ENCODE measurements at regions not wholly inside any gene's neighbourhood (a gene's known extent, or its start where the extent isn't known, plus 50 kb on each side); places are given as distances from the start of the nearest gene placed in this dataset.
"Not testable (repeated sequence)": the region's sequence is repeated elsewhere in the genome, so short reads cannot be mapped to it uniquely, and the experiment has no call there.

- intact Hi-C loops (cut with DNase I): no loop called here
- WGBS: 62% methylated on average over 1 of the region's 1 CpG
- Histone ChIP-seq H3K27ac (ENCODE audit: low read length) (no peak overlapping the region), H3K27me3 (ENCODE audit: control insufficient read depth, insufficient read depth) (no peaks in the 10 kb centered on the region), H3K4me1 (ENCODE audit: control insufficient read depth, insufficient read depth, low read length) (no peaks in the 10 kb centered on the region), H3K9me3 (ENCODE audit: control insufficient read depth, low read length) (no peaks in the 10 kb centered on the region), H3K4me3 (ENCODE audit: low read length) (no peak overlapping the region)
- DNase-seq (no peak), ATAC-seq (no peak)
These were observed 614.0 kb upstream of the CDH5 start for GRCh38 chr16:65752522-65752844.

GRCh38 chr16:65751622-65752521, 614.6 kb upstream of the CDH5 start:
- intact Hi-C loops (cut with DNase I): no loop called here
- WGBS: 80% methylated on average over 8 of the region's 8 CpGs
- Histone ChIP-seq H3K9me3 (ENCODE audit: control insufficient read depth, low read length) (no peaks in the 10 kb centered on the region), H3K27me3 (ENCODE audit: control insufficient read depth, insufficient read depth) (no peaks in the 10 kb centered on the region), H3K4me1 (ENCODE audit: control insufficient read depth, insufficient read depth, low read length) (no peaks in the 10 kb centered on the region), H3K4me3 (ENCODE audit: low read length) (no peak overlapping the region), H3K27ac (ENCODE audit: low read length) (no peak overlapping the region)
- ATAC-seq: no peak
- DNase-seq: no peak

GRCh38 chr16:65749506-65749905, 617.0 kb upstream of the CDH5 start:
- no peaks in the 10 kb centered on the region for H3K9me3 ChIP-seq (ENCODE audit: control insufficient read depth, low read length)
- ATAC-seq (no peak), DNase-seq (no peak)
- no peaks in the 10 kb centered on the region for H3K27me3 ChIP-seq (ENCODE audit: control insufficient read depth, insufficient read depth)
- no peaks in the 10 kb centered on the region for H3K4me1 ChIP-seq (ENCODE audit: control insufficient read depth, insufficient read depth, low read length)
- H3K4me3 ChIP-seq (ENCODE audit: low read length): no peak overlapping the region
- WGBS: 67% methylated on average over 6 of the region's 6 CpGs
- intact Hi-C loops (cut with DNase I): no loop called here
- H3K27ac ChIP-seq (ENCODE audit: low read length): no peak overlapping the region

- 88% methylated on average over 4 of the region's 4 CpGs for WGBS
- H3K4me1 ChIP-seq (ENCODE audit: control insufficient read depth, insufficient read depth, low read length): no peaks in the 10 kb centered on the region
These were observed 619.5 kb upstream of the CDH5 start for GRCh38 chr16:65746941-65747340.

GRCh38 chr16:65745201-65745708, 621.2 kb upstream of the CDH5 start:
- intact Hi-C loops (cut with DNase I): no loop called here
- 86% methylated on average over 1 of the region's 1 CpG for WGBS
- no peak overlapping the region for H3K27ac ChIP-seq (ENCODE audit: low read length)

More at GRCh38 chr16:65746941-65747340, 619.5 kb upstream of the CDH5 start:
- Histone ChIP-seq H3K27ac (ENCODE audit: low read length) (no peak overlapping the region), H3K9me3 (ENCODE audit: control insufficient read depth, low read length) (no peaks in the 10 kb centered on the region), H3K4me3 (ENCODE audit: low read length) (no peak overlapping the region), H3K27me3 (ENCODE audit: control insufficient read depth, insufficient read depth) (no peaks in the 10 kb centered on the region)
- DNase-seq (no peak), ATAC-seq (no peak)
- intact Hi-C loops (cut with DNase I): no loop called here

GRCh38 chr16:65744401-65744800, 622.1 kb upstream of the CDH5 start:
- no peaks in the 10 kb centered on the region for H3K9me3 ChIP-seq (ENCODE audit: control insufficient read depth, low read length)
- ATAC-seq: no peak
- no peak overlapping the region for H3K4me3 ChIP-seq (ENCODE audit: low read length)
- no peak overlapping the region for H3K27ac ChIP-seq (ENCODE audit: low read length)
- no peaks in the 10 kb centered on the region for H3K27me3 ChIP-seq (ENCODE audit: control insufficient read depth, insufficient read depth)
- WGBS: 63% methylated on average over 2 of the region's 2 CpGs
- intact Hi-C loops (cut with DNase I): no loop called here
- H3K4me1 ChIP-seq (ENCODE audit: control insufficient read depth, insufficient read depth, low read length): no peaks in the 10 kb centered on the region
- DNase-seq: no peak

More at GRCh38 chr16:65745201-65745708, 621.2 kb upstream of the CDH5 start:
- Histone ChIP-seq H3K27me3 (ENCODE audit: control insufficient read depth, insufficient read depth) (no peaks in the 10 kb centered on the region), H3K9me3 (ENCODE audit: control insufficient read depth, low read length) (no peaks in the 10 kb centered on the region), H3K4me3 (ENCODE audit: low read length) (no peak overlapping the region), H3K4me1 (ENCODE audit: control insufficient read depth, insufficient read depth, low read length) (no peaks in the 10 kb centered on the region)
- no peak for DNase-seq
- no peak for ATAC-seq

- Histone ChIP-seq H3K27ac (ENCODE audit: low read length) (no peak overlapping the region), H3K4me1 (ENCODE audit: control insufficient read depth, insufficient read depth, low read length) (no peaks in the 10 kb centered on the region), H3K4me3 (ENCODE audit: low read length) (no peak overlapping the region), H3K27me3 (ENCODE audit: control insufficient read depth, insufficient read depth) (no peaks in the 10 kb centered on the region), H3K9me3 (ENCODE audit: control insufficient read depth, low read length) (no peaks in the 10 kb centered on the region)
- DNase-seq (no peak), ATAC-seq (no peak)
- intact Hi-C loops (cut with DNase I): no loop called here
- 92% methylated on average over 3 of the region's 3 CpGs for WGBS
These were observed 621.7 kb upstream of the CDH11 start for GRCh38 chr16:65743558-65743957.

- no peak for ATAC-seq
- H3K4me1 ChIP-seq (ENCODE audit: control insufficient read depth, insufficient read depth, low read length): no peaks in the 10 kb centered on the region
- H3K9me3 ChIP-seq (ENCODE audit: control insufficient read depth, low read length): no peaks in the 10 kb centered on the region
- DNase-seq: no peak
- H3K4me3 ChIP-seq (ENCODE audit: low read length): no peak overlapping the region
- intact Hi-C loops (cut with DNase I): no loop called here
- H3K27ac ChIP-seq (ENCODE audit: low read length): no peak overlapping the region
- H3K27me3 ChIP-seq (ENCODE audit: control insufficient read depth, insufficient read depth): no peaks in the 10 kb centered on the region
These were observed 618.8 kb upstream of the CDH11 start for GRCh38 chr16:65740711-65741110.

- Histone ChIP-seq H3K4me3 (ENCODE audit: low read length) (no peak overlapping the region), H3K27me3 (ENCODE audit: control insufficient read depth, insufficient read depth) (no peaks in the 10 kb centered on the region), H3K27ac (ENCODE audit: low read length) (no peak overlapping the region), H3K9me3 (ENCODE audit: control insufficient read depth, low read length) (no peaks in the 10 kb centered on the region), H3K4me1 (ENCODE audit: control insufficient read depth, insufficient read depth, low read length) (no peaks in the 10 kb centered on the region)
- ATAC-seq: no peak
- 72% methylated on average over 3 of the region's 3 CpGs for WGBS
- intact Hi-C loops (cut with DNase I): no loop called here
- DNase-seq: no peak
These were observed 617.7 kb upstream of the CDH11 start for GRCh38 chr16:65739518-65739917.

- peak in 1 of 2 donors; percentile 36 for ATAC-seq
- H3K27ac ChIP-seq (ENCODE audit: low read length): no peak overlapping the region
- no peaks in the 10 kb centered on the region for H3K27me3 ChIP-seq (ENCODE audit: control insufficient read depth, insufficient read depth)
- no peaks in the 10 kb centered on the region for H3K4me1 ChIP-seq (ENCODE audit: control insufficient read depth, insufficient read depth, low read length)
- no peak for DNase-seq
- H3K4me3 ChIP-seq (ENCODE audit: low read length): no peak overlapping the region
- intact Hi-C loops (cut with DNase I): no loop called here
- H3K9me3 ChIP-seq (ENCODE audit: control insufficient read depth, low read length): no peaks in the 10 kb centered on the region
- 51% methylated on average over 4 of the region's 4 CpGs for WGBS
These were observed 616.0 kb upstream of the CDH11 start for GRCh38 chr16:65737831-65738230.

GRCh38 chr16:65735615-65736014, 613.8 kb upstream of the CDH11 start:
- DNase-seq; H3K9me3 ChIP-seq (ENCODE audit: control insufficient read depth, low read length); H3K27ac ChIP-seq (ENCODE audit: low read length); ATAC-seq; H3K4me3 ChIP-seq (ENCODE audit: low read length); intact Hi-C loops (cut with DNase I); H3K27me3 ChIP-seq (ENCODE audit: control insufficient read depth, insufficient read depth); H3K4me1 ChIP-seq (ENCODE audit: control insufficient read depth, insufficient read depth, low read length): not testable (repeated sequence)
